GM18519 (cell line): ENCODE measurements at regions not wholly inside any gene's neighbourhood (a gene's known extent, or its start where the extent isn't known, plus 50 kb on each side); places are given as distances from the start of the nearest gene placed in this dataset.
A peak's percentile ranks its signal among the peaks of the same experiment; 100 is the strongest.
"Not testable (repeated sequence)": the region's sequence is repeated elsewhere in the genome, so short reads cannot be mapped to it uniquely, and the experiment has no call there.

ENCODE experiments used
- ATAC-seq: cut with Tn5 transposase; IDR thresholded peaks from one replicate; pipeline ENCODE4 v1.9.1; 2021; ENCODE audit warnings: mild to moderate bottlenecking, moderate library complexity; ENCODE audit not compliant: unreplicated experiment, low FRiP score

- peak; percentile 92 for ATAC-seq
Observed at GRCh38 chr2:187982668-187983067, 309.0 kb upstream of the GULP1 start.

- no peak for ATAC-seq
Observed at GRCh38 chr2:187985195-187985594, 306.5 kb upstream of the GULP1 start.

- ATAC-seq = no peak
Observed at GRCh38 chr2:187985923-187986322, 305.8 kb upstream of the GULP1 start.

- no peak for ATAC-seq
Observed at GRCh38 chr2:187986390-187987105, 305.1 kb upstream of the GULP1 start.

GRCh38 chr2:187988348-187988747 lies 303.3 kb upstream of the GULP1 start:
- ATAC-seq = no peak

- no peak for ATAC-seq
Observed at GRCh38 chr2:187989925-187990623, 301.6 kb upstream of the GULP1 start.

- ATAC-seq = no peak
Observed at GRCh38 chr2:187991389-187991788, 300.3 kb upstream of the GULP1 start.

- ATAC-seq = no peak
Observed at GRCh38 chr2:187994464-187995331, 297.0 kb upstream of the GULP1 start.

- no peak for ATAC-seq
Observed at GRCh38 chr2:187995556-187995955, 296.1 kb upstream of the GULP1 start.

- ATAC-seq = no peak
Observed at GRCh38 chr2:187996630-187997029, 295.0 kb upstream of the GULP1 start.

GRCh38 chr2:188000189-188000588 lies 291.5 kb upstream of the GULP1 start:
- ATAC-seq = no peak

GRCh38 chr2:188003800-188004199 lies 287.9 kb upstream of the GULP1 start:
- no peak for ATAC-seq

- no peak for ATAC-seq
Observed at GRCh38 chr2:188013767-188014166, 277.9 kb upstream of the GULP1 start.

- no peak for ATAC-seq
Observed at GRCh38 chr2:188016917-188017316, 274.8 kb upstream of the GULP1 start.

GRCh38 chr2:188022389-188022788 lies 269.3 kb upstream of the GULP1 start:
- no peak for ATAC-seq

- no peak for ATAC-seq
Observed at GRCh38 chr2:188023035-188023434, 268.6 kb upstream of the GULP1 start.

- no peak for ATAC-seq
Observed at GRCh38 chr2:188024811-188025210, 266.9 kb upstream of the GULP1 start.

GRCh38 chr2:188028739-188029138 lies 262.9 kb upstream of the GULP1 start:
- ATAC-seq = no peak

- no peak for ATAC-seq
Observed at GRCh38 chr2:188032306-188032705, 259.4 kb upstream of the GULP1 start.

- no peak for ATAC-seq
Observed at GRCh38 chr2:188032786-188033185, 258.9 kb upstream of the GULP1 start.

GRCh38 chr2:188033240-188033639 lies 258.4 kb upstream of the GULP1 start:
- ATAC-seq = not testable (repeated sequence)
